ENCODE measurements at regions not wholly inside any gene's neighbourhood (a gene's known extent, or its start where the extent isn't known, plus 50 kb on each side); places are given as distances from the start of the nearest gene placed in this dataset.

DNA sequence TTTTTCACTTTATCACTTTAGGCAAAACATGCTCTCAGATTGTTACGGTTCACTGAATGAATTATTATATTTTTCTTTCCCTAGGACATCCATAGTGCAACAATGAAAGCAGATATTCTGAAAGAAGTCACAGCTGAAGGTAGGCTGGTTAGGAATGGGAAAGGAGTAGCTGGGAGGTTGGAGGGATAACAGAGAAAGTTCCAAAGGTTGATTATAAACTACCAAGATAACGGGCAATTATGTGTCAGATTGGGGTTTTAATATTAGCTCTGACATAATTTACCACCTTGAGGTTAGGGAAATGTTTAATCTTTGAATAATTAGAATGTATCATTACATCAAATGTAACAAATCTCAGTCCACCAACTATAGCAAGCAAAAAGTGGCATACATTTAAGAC is 96.5 kb downstream of the HTR1B start:
- Histone ChIP-seq H3K9ac (ENCODE audit: low read length) (no peak overlapping the region), H3K4me2 (ENCODE audit: low read length) (no peak overlapping the region), H4K20me1 (ENCODE audit: insufficient read depth, low read length) (no peaks in the 10 kb centered on the region), H3K79me2 (ENCODE audit: low read length) (no peaks in the 10 kb centered on the region), H3K27me3 (ENCODE audit: low read depth, low read length) (no peaks in the 10 kb centered on the region), H2AFZ (ENCODE audit: low read depth, low read length) (no peak overlapping the region), H3K4me3 (ENCODE audit: low read length) (no peak overlapping the region), H3K36me3 (replicated peaks; ENCODE audit: low read depth, low read length) (peaks cover 2% of the 10 kb centered on the region), H3K9me3 (ENCODE audit: insufficient read depth, low read length) (0 out of 2 replicates have a peak, but pooled peaks cover 5% of the 10 kb centered on the region), H3K4me1 (ENCODE audit: low read length) (peaks cover 4% of the 10 kb centered on the region), H3K27ac (ENCODE audit: low read length) (no peak overlapping the region)
- TF ChIP-seq, protein P1, sequence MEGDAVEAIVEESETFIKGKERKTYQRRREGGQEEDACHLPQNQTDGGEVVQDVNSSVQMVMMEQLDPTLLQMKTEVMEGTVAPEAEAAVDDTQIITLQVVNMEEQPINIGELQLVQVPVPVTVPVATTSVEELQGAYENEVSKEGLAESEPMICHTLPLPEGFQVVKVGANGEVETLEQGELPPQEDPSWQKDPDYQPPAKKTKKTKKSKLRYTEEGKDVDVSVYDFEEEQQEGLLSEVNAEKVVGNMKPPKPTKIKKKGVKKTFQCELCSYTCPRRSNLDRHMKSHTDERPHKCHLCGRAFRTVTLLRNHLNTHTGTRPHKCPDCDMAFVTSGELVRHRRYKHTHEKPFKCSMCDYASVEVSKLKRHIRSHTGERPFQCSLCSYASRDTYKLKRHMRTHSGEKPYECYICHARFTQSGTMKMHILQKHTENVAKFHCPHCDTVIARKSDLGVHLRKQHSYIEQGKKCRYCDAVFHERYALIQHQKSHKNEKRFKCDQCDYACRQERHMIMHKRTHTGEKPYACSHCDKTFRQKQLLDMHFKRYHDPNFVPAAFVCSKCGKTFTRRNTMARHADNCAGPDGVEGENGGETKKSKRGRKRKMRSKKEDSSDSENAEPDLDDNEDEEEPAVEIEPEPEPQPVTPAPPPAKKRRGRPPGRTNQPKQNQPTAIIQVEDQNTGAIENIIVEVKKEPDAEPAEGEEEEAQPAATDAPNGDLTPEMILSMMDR (IDR thresholded peaks at IDR 0.05; ENCODE audit: low read depth, low read length) = no peak
- no peak for TF ChIP-seq EZH2phosphoT487 (IDR thresholded peaks at IDR 0.05; ENCODE audit: low read depth)

DNA sequence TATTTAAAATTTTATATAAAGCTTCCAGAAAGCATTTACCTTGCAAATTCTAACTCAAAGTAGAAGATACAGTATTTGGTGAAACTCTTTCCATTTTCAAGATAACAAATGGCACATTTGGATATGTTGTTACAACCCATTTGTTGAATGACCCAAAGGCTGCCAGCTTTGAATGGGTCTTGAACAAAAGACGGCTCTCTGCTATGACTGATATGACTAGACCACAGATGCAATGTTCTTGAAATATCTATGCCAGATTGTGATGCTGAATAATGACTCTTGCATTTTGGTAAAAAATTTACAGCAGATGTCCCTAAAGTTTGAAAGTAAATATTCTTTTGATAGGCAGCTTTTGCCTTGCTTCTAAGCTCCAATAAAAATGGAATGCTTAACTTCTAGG is 99.6 kb downstream of the HTR1B start:
- H3K4me1 ChIP-seq (ENCODE audit: low read length) = 0 out of 2 replicates have a peak, but pooled peaks cover 4% of the 10 kb centered on the region
- H3K4me2 ChIP-seq (ENCODE audit: low read length) = no peak overlapping the region
- H3K9ac ChIP-seq (ENCODE audit: low read length) = no peak overlapping the region
- H2AFZ ChIP-seq (ENCODE audit: low read depth, low read length) = no peak overlapping the region
- TF ChIP-seq, protein P1 (IDR thresholded peaks at IDR 0.05; ENCODE audit: low read depth, low read length) = no peak
- no peak for TF ChIP-seq EZH2phosphoT487 (IDR thresholded peaks at IDR 0.05; ENCODE audit: low read depth)
- 0 out of 2 replicates have a peak, but pooled peaks cover 5% of the 10 kb centered on the region for H3K9me3 ChIP-seq (ENCODE audit: insufficient read depth, low read length)
- no peaks in the 10 kb centered on the region for H4K20me1 ChIP-seq (ENCODE audit: insufficient read depth, low read length)
- no peaks in the 10 kb centered on the region for H3K36me3 ChIP-seq (replicated peaks; ENCODE audit: low read depth, low read length)
- no peak overlapping the region for H3K27ac ChIP-seq (ENCODE audit: low read length)
- no peak overlapping the region for H3K4me3 ChIP-seq (ENCODE audit: low read length)
- no peaks in the 10 kb centered on the region for H3K79me2 ChIP-seq (ENCODE audit: low read length)
- H3K27me3 ChIP-seq (ENCODE audit: low read depth, low read length) = no peaks in the 10 kb centered on the region

DNA sequence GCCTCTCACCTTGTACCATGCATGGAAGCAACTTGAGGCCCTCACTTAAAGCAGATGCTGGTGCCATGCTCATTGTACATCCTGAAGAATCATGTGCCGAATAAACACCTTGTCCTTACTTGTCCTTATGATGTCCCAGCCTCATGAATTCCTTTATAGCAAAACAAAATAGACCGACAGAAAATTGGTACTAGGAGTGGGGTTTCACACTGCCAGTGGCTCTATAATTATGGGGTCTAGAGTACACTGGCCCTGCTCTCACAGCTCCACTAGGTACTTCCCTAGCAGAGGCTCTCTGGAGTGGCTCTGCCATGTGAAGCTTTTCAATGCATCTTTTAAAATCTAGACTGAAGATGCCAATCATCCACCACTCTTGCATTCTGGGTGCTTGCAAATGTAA is 101.2 kb downstream of the HTR1B start:
- H4K20me1 ChIP-seq (ENCODE audit: insufficient read depth, low read length) = no peaks in the 10 kb centered on the region
- no peaks in the 10 kb centered on the region for H3K36me3 ChIP-seq (replicated peaks; ENCODE audit: low read depth, low read length)
- H3K4me2 ChIP-seq (ENCODE audit: low read length) = no peak overlapping the region
- no peak overlapping the region for H3K27ac ChIP-seq (ENCODE audit: low read length)
- H3K9me3 ChIP-seq (ENCODE audit: insufficient read depth, low read length) = 0 out of 2 replicates have a peak, but pooled peaks cover 5% of the 10 kb centered on the region
- TF ChIP-seq, protein P1 (IDR thresholded peaks at IDR 0.05; ENCODE audit: low read depth, low read length) = no peak
- TF ChIP-seq EZH2phosphoT487 (IDR thresholded peaks at IDR 0.05; ENCODE audit: low read depth) = no peak
- no peak overlapping the region for H3K4me3 ChIP-seq (ENCODE audit: low read length)
- H2AFZ ChIP-seq (ENCODE audit: low read depth, low read length) = no peak overlapping the region
- no peaks in the 10 kb centered on the region for H3K27me3 ChIP-seq (ENCODE audit: low read depth, low read length)
- H3K9ac ChIP-seq (ENCODE audit: low read length) = no peak overlapping the region
- 0 out of 2 replicates have a peak, but pooled peaks cover 4% of the 10 kb centered on the region for H3K4me1 ChIP-seq (ENCODE audit: low read length)
- H3K79me2 ChIP-seq (ENCODE audit: low read length) = no peaks in the 10 kb centered on the region

DNA sequence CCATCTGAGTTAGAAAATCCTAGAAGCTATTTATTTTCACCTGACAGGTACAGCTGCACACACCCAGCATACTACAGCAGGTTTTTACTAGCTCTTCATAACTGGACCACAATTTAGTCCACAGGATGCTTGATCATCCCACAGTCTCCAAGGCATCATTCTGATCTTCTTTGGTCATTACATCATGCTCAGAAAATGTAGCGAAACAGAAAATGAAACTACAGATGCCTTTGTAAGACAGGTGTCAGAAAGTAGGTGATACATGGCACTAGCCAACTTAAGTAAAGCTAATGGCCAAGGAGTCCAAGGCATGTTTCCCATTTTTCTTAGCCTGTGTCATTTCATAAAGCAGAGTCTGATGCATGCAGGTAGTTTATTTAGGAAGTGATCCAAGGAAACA is 102.3 kb downstream of the HTR1B start:
- H2AFZ ChIP-seq (ENCODE audit: low read depth, low read length) = no peak overlapping the region
- 0 out of 2 replicates have a peak, but pooled peaks cover 4% of the 10 kb centered on the region for H3K4me1 ChIP-seq (ENCODE audit: low read length)
- no peaks in the 10 kb centered on the region for H4K20me1 ChIP-seq (ENCODE audit: insufficient read depth, low read length)
- H3K9ac ChIP-seq (ENCODE audit: low read length) = no peak overlapping the region
- H3K4me2 ChIP-seq (ENCODE audit: low read length) = no peak overlapping the region
- TF ChIP-seq, protein P1 (IDR thresholded peaks at IDR 0.05; ENCODE audit: low read depth, low read length) = no peak
- no peak for TF ChIP-seq EZH2phosphoT487 (IDR thresholded peaks at IDR 0.05; ENCODE audit: low read depth)
- H3K27ac ChIP-seq (ENCODE audit: low read length) = no peak overlapping the region
- H3K79me2 ChIP-seq (ENCODE audit: low read length) = no peaks in the 10 kb centered on the region
- H3K9me3 ChIP-seq (ENCODE audit: insufficient read depth, low read length) = 0 out of 2 replicates have a peak, but pooled peaks cover 4% of the 10 kb centered on the region
- no peaks in the 10 kb centered on the region for H3K36me3 ChIP-seq (replicated peaks; ENCODE audit: low read depth, low read length)
- H3K4me3 ChIP-seq (ENCODE audit: low read length) = no peak overlapping the region
- H3K27me3 ChIP-seq (ENCODE audit: low read depth, low read length) = no peaks in the 10 kb centered on the region

Measured in OCI-LY3 (cell line).